BLaER1 treated with 17β-estradiol and CSF1 and Interleukin-3, amounts not matched to agents 10 nM and 100 nM (cell line): ENCODE measurements at regions not wholly inside any gene's neighbourhood (a gene's known extent, or its start where the extent isn't known, plus 50 kb on each side); places are given as distances from the start of the nearest gene placed in this dataset.

ENCODE experiments used
- H3K27ac ChIP-seq, 11 experiments: shearing (Covaris generic); formaldehyde crosslinking; 2 replicates each; pipeline ENCODE4 v1.8.1; 2022
- H3K27me3 ChIP-seq, 11 experiments: shearing (Covaris generic); formaldehyde crosslinking; 2 replicates each; pipeline ENCODE4 v1.8.1; 2022
- H3K36me3 ChIP-seq, 11 experiments: shearing (Covaris generic); formaldehyde crosslinking; 2 replicates each; pipeline ENCODE4 v1.8.1; 2022
- H3K4me1 ChIP-seq, 10 experiments: shearing (Covaris generic); formaldehyde crosslinking; 2 replicates each; pipeline ENCODE4 v1.8.1; 2022
- H3K4me2 ChIP-seq, 11 experiments: shearing (Covaris generic); formaldehyde crosslinking; 2 replicates each; pipeline ENCODE4 v1.8.1; 2022
- H3K4me3 ChIP-seq, 10 experiments: shearing (Covaris generic); formaldehyde crosslinking; 2 replicates each; pipeline ENCODE4 v1.8.1; 2022
- H3K9ac ChIP-seq, 11 experiments: shearing (Covaris generic); formaldehyde crosslinking; 2 replicates each; pipeline ENCODE4 v1.8.1; 2022
- H3K9me3 ChIP-seq, 11 experiments: shearing (Covaris generic); formaldehyde crosslinking; replicated peaks in 1 of 11; 2 replicates each; pipeline ENCODE4 v1.8.1; 2022
- H4K20me1 ChIP-seq, 11 experiments: shearing (Covaris generic); formaldehyde crosslinking; 2 replicates each; pipeline ENCODE4 v1.8.1; 2022
- Cebpa-rat ChIP-seq, 11 experiments: shearing (Covaris generic); IDR thresholded peaks; 2 replicates each; pipeline ENCODE4 v1.8.1; 2022

GRCh38 chr16:80460988-80461387, 79.8 kb upstream of the DYNLRB2 start:
- Histone ChIP-seq H3K4me1 (0 out of 20 replicates have a peak, but pooled peaks cover 0 to 4% (median 0%) of the 10 kb centered on the region in 10 experiments), H3K9me3 (no peaks in the 10 kb centered on the region), H3K4me3 (no peak overlapping the region), H3K27me3 (no peaks in the 10 kb centered on the region), H3K27ac (no peak overlapping the region), H4K20me1 (no peaks in the 10 kb centered on the region), H3K4me2 (no peak overlapping the region), H3K9ac (no peak overlapping the region), H3K36me3 (no peaks in the 10 kb centered on the region)
- TF ChIP-seq Cebpa-rat (IDR thresholded peaks at IDR 0.05) = no peak

GRCh38 chr16:80459966-80460365, 80.8 kb upstream of the DYNLRB2 start:
- no peaks in the 10 kb centered on the region; a peak in 1 of 22 replicates for H3K9me3 ChIP-seq
- H3K4me3 ChIP-seq = no peak overlapping the region
- no peaks in the 10 kb centered on the region for H3K4me1 ChIP-seq
- no peaks in the 10 kb centered on the region for H3K36me3 ChIP-seq
- no peak overlapping the region for H3K4me2 ChIP-seq
- no peaks in the 10 kb centered on the region for H3K27me3 ChIP-seq
- no peaks in the 10 kb centered on the region for H4K20me1 ChIP-seq
- TF ChIP-seq Cebpa-rat (IDR thresholded peaks at IDR 0.05) = no peak
- no peak overlapping the region for H3K9ac ChIP-seq
- no peak overlapping the region for H3K27ac ChIP-seq

- Histone ChIP-seq H3K36me3 (no peaks in the 10 kb centered on the region), H4K20me1 (no peaks in the 10 kb centered on the region), H3K4me3 (no peak overlapping the region), H3K27me3 (no peaks in the 10 kb centered on the region), H3K27ac (no peak overlapping the region), H3K4me2 (no peak overlapping the region), H3K4me1 (no peaks in the 10 kb centered on the region), H3K9ac (no peak overlapping the region), H3K9me3 (no peaks in the 10 kb centered on the region; a peak in 1 of 22 replicates)
- TF ChIP-seq Cebpa-rat (IDR thresholded peaks at IDR 0.05) = no peak
These were observed 81.4 kb upstream of the DYNLRB2 start for GRCh38 chr16:80459331-80459777.

DNA sequence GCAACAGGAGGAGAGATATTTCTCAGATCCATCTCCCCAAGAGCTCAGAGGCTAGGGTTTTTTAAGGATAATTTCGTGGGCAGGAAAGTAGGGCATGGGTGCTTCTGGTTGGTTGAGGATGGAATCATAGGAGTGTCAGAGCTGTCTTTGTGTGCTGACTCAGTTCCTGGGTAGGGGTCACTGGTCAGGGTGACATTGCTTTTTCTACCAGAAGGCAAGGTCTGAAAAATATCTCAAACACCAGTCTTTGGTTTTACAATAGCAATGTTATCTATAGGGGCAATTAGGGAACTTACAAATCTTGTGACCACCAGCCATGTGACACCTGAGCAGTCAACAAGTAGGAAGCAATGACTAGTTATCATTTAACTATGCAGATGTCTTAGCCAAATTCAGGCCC, 82.9 kb upstream of the DYNLRB2 start:
- Histone ChIP-seq H3K9me3 (no peaks in the 10 kb centered on the region; a peak in 1 of 22 replicates), H4K20me1 (no peaks in the 10 kb centered on the region), H3K4me3 (no peak overlapping the region), H3K27ac (no peak overlapping the region), H3K27me3 (no peaks in the 10 kb centered on the region), H3K4me2 (no peak overlapping the region; a peak in 1 of 22 replicates), H3K36me3 (no peaks in the 10 kb centered on the region), H3K9ac (no peak overlapping the region), H3K4me1 (no peaks in the 10 kb centered on the region)
- TF ChIP-seq Cebpa-rat (IDR thresholded peaks at IDR 0.05) = no peak

DNA sequence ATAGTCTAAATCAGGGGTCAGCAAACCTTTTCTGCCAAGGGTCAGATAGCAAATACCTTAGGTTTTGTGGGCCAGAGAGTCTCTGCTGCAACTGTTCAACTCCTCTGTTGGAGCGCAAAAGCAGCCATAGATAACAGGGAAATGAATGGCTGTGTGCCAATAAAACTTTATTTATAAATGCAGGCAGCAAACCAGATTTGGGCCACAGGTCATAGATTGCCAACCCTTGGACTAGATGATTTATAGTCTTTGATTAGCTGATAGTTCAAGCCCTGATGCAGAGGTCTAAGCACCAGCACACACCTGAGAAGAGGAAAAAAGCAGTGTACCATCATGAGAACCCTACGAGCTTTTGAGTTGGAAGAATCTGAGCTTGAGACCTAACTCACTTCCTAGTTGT, 86.0 kb upstream of the DYNLRB2 start:
- H3K27ac ChIP-seq = no peak overlapping the region
- H3K36me3 ChIP-seq = no peaks in the 10 kb centered on the region
- no peak for TF ChIP-seq Cebpa-rat (IDR thresholded peaks at IDR 0.05)
- H3K4me1 ChIP-seq = no peaks in the 10 kb centered on the region
- no peak overlapping the region for H3K4me3 ChIP-seq
- H3K4me2 ChIP-seq = no peak overlapping the region
- H3K9me3 ChIP-seq = no peaks in the 10 kb centered on the region; a peak in 1 of 22 replicates
- H4K20me1 ChIP-seq = no peaks in the 10 kb centered on the region
- no peaks in the 10 kb centered on the region for H3K27me3 ChIP-seq
- no peak overlapping the region for H3K9ac ChIP-seq

GRCh38 chr16:80449392-80449791, 91.4 kb upstream of the DYNLRB2 start:
- Histone ChIP-seq H3K9me3 (no peaks in the 10 kb centered on the region), H3K4me1 (no peaks in the 10 kb centered on the region), H3K4me2 (no peak overlapping the region), H3K9ac (no peak overlapping the region), H4K20me1 (no peaks in the 10 kb centered on the region), H3K27ac (no peak overlapping the region), H3K27me3 (no peaks in the 10 kb centered on the region), H3K36me3 (no peaks in the 10 kb centered on the region), H3K4me3 (no peak overlapping the region)
- TF ChIP-seq Cebpa-rat (IDR thresholded peaks at IDR 0.05) = no peak

DNA sequence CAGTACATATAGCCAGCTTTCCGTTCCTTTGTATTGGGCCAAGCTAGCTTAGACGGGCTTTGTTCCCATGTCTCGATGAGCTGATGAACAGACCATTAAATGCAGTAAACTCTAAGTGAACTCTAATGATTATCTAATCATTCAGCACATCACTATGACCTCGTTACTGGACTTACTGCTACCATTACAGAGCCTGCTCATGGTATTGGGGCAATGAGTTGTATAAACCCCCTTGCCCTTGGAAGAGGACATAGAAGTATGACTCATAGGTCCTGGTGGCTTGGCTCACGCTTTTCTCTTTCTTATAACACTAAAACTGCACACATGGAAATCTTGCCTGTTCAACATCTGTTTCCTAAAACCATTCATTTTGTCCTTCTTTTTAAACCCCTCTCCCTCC, 93.6 kb upstream of the DYNLRB2 start:
- Histone ChIP-seq H3K4me2 (no peak overlapping the region), H3K27me3 (no peaks in the 10 kb centered on the region), H3K9me3 (no peaks in the 10 kb centered on the region), H3K4me3 (no peak overlapping the region), H3K4me1 (no peaks in the 10 kb centered on the region), H4K20me1 (no peaks in the 10 kb centered on the region), H3K27ac (no peak overlapping the region), H3K9ac (no peak overlapping the region), H3K36me3 (no peaks in the 10 kb centered on the region)
- TF ChIP-seq Cebpa-rat (IDR thresholded peaks at IDR 0.05) = no peak

- Histone ChIP-seq H3K4me3 (no peak overlapping the region), H3K27ac (no peak overlapping the region), H3K9me3 (peaks cover 0 to 8% (median 2%) of the 10 kb centered on the region in 11 experiments; a peak in 5 of 22 replicates), H3K27me3 (no peaks in the 10 kb centered on the region), H3K9ac (no peak overlapping the region), H3K4me1 (peaks cover 0 to 16% (median 0%) of the 10 kb centered on the region in 10 experiments; a peak in 5 of 20 replicates), H4K20me1 (no peaks in the 10 kb centered on the region), H3K4me2 (no peak overlapping the region), H3K36me3 (no peaks in the 10 kb centered on the region)
- no peak for TF ChIP-seq Cebpa-rat (IDR thresholded peaks at IDR 0.05)
These were observed 98.0 kb upstream of the DYNLRB2 start for GRCh38 chr16:80442779-80443178.

DNA sequence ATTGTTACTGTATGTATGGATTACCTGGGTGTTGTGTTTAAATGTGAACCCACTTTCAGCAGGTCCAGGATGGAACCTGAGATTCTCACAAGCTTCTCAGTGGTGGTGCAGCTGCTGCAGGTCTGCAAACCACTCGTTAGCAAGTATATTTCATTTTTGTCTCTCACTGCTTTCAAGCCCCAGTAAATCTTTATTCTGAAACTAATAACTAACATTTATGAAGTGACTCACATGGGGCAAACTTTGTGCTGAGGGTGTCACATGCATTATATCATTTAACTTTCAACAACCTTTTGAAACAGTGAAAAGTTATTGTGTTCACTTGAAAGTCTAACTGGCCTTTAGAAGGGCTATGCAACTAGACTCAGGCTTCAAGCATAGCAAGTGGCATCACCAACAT, 98.9 kb upstream of the DYNLRB2 start:
- no peak overlapping the region for H3K9ac ChIP-seq
- no peak for TF ChIP-seq Cebpa-rat (IDR thresholded peaks at IDR 0.05)
- H3K27ac ChIP-seq = no peak overlapping the region
- no peaks in the 10 kb centered on the region for H4K20me1 ChIP-seq
- H3K4me2 ChIP-seq = no peak overlapping the region
- peaks cover 0 to 9% (median 2%) of the 10 kb centered on the region in 11 experiments; a peak in 5 of 22 replicates for H3K9me3 ChIP-seq
- peaks cover 0 to 16% (median 0%) of the 10 kb centered on the region in 10 experiments; a peak in 5 of 20 replicates for H3K4me1 ChIP-seq
- no peaks in the 10 kb centered on the region for H3K27me3 ChIP-seq
- no peak overlapping the region for H3K4me3 ChIP-seq
- no peaks in the 10 kb centered on the region for H3K36me3 ChIP-seq

DNA sequence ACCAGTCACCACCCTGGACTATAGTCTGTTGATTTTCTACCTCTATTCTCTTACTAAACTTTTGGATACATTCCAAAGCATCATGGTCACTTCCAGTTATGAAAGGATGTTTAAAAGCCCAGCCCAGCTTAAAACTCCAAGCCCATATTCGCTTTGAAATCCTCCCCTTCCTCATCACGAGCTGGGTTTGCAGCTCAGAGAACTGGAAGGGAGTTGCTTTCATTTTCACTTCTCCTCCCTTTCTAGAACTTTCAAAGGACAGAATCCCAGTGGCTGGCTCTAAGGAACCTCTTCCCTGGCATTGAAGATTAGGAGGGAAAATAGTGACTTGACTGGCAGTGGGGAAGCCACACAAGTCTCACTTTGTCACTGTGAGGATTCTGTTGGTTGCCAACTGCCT, 100.1 kb upstream of the DYNLRB2 start:
- Histone ChIP-seq H3K27ac (no peak overlapping the region; a peak in 1 of 22 replicates), H4K20me1 (no peaks in the 10 kb centered on the region), H3K9me3 (peaks cover 0 to 9% (median 2%) of the 10 kb centered on the region in 11 experiments; a peak in 5 of 22 replicates), H3K27me3 (no peaks in the 10 kb centered on the region), H3K4me2 (peak overlapping the region in 4 of 11 experiments; percentile 10 to 77 (median 27); a peak in 6 of 22 replicates), H3K9ac (no peak overlapping the region), H3K36me3 (no peaks in the 10 kb centered on the region), H3K4me3 (no peak overlapping the region), H3K4me1 (peaks cover 0 to 16% (median 0%) of the 10 kb centered on the region in 10 experiments; a peak in 5 of 20 replicates)
- TF ChIP-seq Cebpa-rat (IDR thresholded peaks at IDR 0.05) = no peak
